OCI-LY7 (cell line): ENCODE measurements at regions not wholly inside any gene's neighbourhood (a gene's known extent, or its start where the extent isn't known, plus 50 kb on each side); places are given as distances from the start of the nearest gene placed in this dataset.

Source experiments
- CTCF ChIP-seq: fragments of 200-600 bp; sonication (generic); conservative IDR thresholded peaks from 2 replicates; pipeline ENCODE4 v1.5.1; 2014; ENCODE audit warnings: mild to moderate bottlenecking, antibody characterized with exemption, low read length, moderate library complexity, mixed read lengths
- EZH2phosphoT487 ChIP-seq: fragments of 200-600 bp; sonication (generic); IDR thresholded peaks from 2 replicates; pipeline ENCODE4 v1.6.1; 2018; ENCODE audit warnings: low read depth, borderline replicate concordance, mild to moderate bottlenecking, mixed run types, antibody characterized with exemption, low read length, moderate library complexity, mixed read lengths

GRCh38 chr15:95603802-95604201, 726.7 kb upstream of the NR2F2 start:
- TF ChIP-seq CTCF (no peak), EZH2phosphoT487 (no peak)
